H1 (cell line): ENCODE measurements at regions not wholly inside any gene's neighbourhood (a gene's known extent, or its start where the extent isn't known, plus 50 kb on each side); places are given as distances from the start of the nearest gene placed in this dataset.

Source experiments
- BACH1 ChIP-seq: IDR thresholded peaks from 2 replicates; pipeline ENCODE4 v1.6.1; 2012; ENCODE audit warnings: low read length, improper control_type of control experiment
- TCF12 ChIP-seq: IDR thresholded peaks from 2 replicates; pipeline ENCODE4 v1.6.1; 2011; ENCODE audit warnings: low read depth, mild to moderate bottlenecking, low read length
- TEAD4 ChIP-seq: IDR thresholded peaks from 2 replicates; pipeline ENCODE4 v1.6.1; 2012; ENCODE audit warnings: low read depth, low read length, inconsistent platforms, mixed read lengths
- TF ChIP-seq, protein P1 (sequence below): IDR thresholded peaks from 2 replicates; pipeline ENCODE4 v1.6.1; 2011; ENCODE audit warnings: low read depth, mild to moderate bottlenecking, low read length; ENCODE audit not compliant: insufficient read depth

DNA sequence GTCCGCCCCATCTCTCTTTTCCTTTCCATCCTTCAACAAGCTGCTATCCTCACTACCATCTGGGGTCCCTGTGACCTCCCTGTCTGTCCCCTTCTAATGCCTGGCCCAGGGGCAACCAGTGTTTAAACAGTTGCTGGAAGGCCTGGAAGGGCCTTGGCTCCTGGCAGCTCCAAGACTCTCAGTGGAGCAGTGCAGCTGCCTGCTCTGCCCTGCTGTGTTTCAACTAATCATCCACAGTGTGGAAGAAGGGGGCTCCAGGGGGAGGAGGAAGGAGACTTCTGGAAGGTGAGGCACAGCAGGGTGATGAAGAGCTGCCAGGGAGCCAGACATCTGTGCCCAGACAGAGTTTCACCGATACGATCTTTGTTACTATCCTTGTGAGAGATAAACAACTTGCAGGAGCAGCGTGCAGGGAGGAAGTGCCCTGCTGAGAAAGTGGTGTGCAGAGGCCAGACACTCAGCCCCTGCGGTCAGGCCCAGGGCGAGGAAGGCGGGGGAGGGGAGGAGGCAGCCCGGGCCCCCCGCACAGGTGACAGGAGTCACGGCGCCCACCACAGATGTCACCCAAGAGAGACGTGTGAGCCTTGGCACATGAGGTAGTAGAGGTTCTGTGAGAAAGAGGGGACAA is 1061.8 kb downstream of the BCL11B start (continued):
- TF ChIP-seq BACH1 (no peak), TEAD4 (no peak), TCF12 (no peak)
- TF ChIP-seq, protein P1, sequence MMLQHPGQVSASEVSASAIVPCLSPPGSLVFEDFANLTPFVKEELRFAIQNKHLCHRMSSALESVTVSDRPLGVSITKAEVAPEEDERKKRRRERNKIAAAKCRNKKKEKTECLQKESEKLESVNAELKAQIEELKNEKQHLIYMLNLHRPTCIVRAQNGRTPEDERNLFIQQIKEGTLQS = no peak
